Colonic mucosa (tissue), 4 donors: ENCODE measurements at regions not wholly inside any gene's neighbourhood (a gene's known extent, or its start where the extent isn't known, plus 50 kb on each side); places are given as distances from the start of the nearest gene placed in this dataset.

Source experiments
- DNase-seq: peaks from one replicate; pipeline ENCODE4 v3.0.0-alpha.2; 2020
- H3K27ac ChIP-seq: fragments of 200-600 bp; one replicate; pipeline ENCODE4 v1.8.0; 2021
- H3K27me3 ChIP-seq: fragments of 200-600 bp; one replicate; pipeline ENCODE4 v1.8.0; 2021
- H3K36me3 ChIP-seq: fragments of 200-600 bp; one replicate; pipeline ENCODE4 v1.8.0; 2021
- H3K4me1 ChIP-seq: fragments of 200-600 bp; one replicate; pipeline ENCODE4 v1.8.0; 2021; ENCODE audit warnings: mild to moderate bottlenecking
- H3K4me3 ChIP-seq: fragments of 200-600 bp; one replicate; pipeline ENCODE4 v1.8.0; 2021
- H3K9ac ChIP-seq, 2 donors: one replicate each; pipeline ENCODE4 v1.7.0; 2013; ENCODE audit warnings: control low read depth in 2 of 2, low read depth in 2 of 2, low read length in 2 of 2
- H3K9me3 ChIP-seq: fragments of 200-600 bp; one replicate; pipeline ENCODE4 v1.8.0; 2021
- intact Hi-C: fragments of 100-400 bp; cut with DNase I; formaldehyde crosslinking; loops from one replicate; pipeline ENCODE4 v1.14.1; 2022
- TF ChIP-seq, protein P1 (sequence below): fragments of 200-600 bp; IDR thresholded peaks from one replicate; pipeline ENCODE4 v1.8.0; 2022; ENCODE audit warnings: antibody characterized with exemption, mild to moderate bottlenecking
- donor health status: healthy.
- donor health status: DM: no; HTN: no; CAD: no.
- donor health status: DM: no; HTN: no; CAD: no.

DNA sequence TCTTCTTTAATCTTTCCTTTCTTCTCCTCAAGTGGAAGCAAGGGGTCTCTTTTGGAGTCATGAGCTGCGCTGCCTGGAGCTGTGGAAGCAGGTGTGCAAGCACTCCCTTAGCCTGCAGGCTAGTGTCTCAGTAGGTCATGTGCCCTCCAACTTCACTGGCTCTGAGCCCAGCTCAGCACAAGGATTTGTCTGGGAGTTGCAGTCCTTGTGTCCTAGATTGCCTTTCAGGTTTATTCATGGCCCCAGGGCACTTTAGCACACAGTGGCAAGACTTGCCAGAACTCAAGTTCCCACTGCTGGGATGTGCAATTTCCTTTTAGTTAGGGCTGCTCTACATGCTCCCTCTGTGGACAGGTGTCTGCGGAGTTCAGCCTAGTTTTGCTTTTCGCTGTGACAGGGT is 211.7 kb downstream of the LIG4 start:
- no peaks in the 10 kb centered on the region for H3K4me1 ChIP-seq
- intact Hi-C loops, result no loop called here
- no peak overlapping the region for H3K9ac ChIP-seq
- DNase-seq, result no peak
- H3K27ac ChIP-seq, result no peak overlapping the region
- H3K36me3 ChIP-seq, result no peaks in the 10 kb centered on the region
- H3K27me3 ChIP-seq, result no peaks in the 10 kb centered on the region
- no peak overlapping the region for H3K4me3 ChIP-seq
- TF ChIP-seq, protein P1, sequence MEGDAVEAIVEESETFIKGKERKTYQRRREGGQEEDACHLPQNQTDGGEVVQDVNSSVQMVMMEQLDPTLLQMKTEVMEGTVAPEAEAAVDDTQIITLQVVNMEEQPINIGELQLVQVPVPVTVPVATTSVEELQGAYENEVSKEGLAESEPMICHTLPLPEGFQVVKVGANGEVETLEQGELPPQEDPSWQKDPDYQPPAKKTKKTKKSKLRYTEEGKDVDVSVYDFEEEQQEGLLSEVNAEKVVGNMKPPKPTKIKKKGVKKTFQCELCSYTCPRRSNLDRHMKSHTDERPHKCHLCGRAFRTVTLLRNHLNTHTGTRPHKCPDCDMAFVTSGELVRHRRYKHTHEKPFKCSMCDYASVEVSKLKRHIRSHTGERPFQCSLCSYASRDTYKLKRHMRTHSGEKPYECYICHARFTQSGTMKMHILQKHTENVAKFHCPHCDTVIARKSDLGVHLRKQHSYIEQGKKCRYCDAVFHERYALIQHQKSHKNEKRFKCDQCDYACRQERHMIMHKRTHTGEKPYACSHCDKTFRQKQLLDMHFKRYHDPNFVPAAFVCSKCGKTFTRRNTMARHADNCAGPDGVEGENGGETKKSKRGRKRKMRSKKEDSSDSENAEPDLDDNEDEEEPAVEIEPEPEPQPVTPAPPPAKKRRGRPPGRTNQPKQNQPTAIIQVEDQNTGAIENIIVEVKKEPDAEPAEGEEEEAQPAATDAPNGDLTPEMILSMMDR, result no peak
- H3K9me3 ChIP-seq, result no peaks in the 10 kb centered on the region

DNA sequence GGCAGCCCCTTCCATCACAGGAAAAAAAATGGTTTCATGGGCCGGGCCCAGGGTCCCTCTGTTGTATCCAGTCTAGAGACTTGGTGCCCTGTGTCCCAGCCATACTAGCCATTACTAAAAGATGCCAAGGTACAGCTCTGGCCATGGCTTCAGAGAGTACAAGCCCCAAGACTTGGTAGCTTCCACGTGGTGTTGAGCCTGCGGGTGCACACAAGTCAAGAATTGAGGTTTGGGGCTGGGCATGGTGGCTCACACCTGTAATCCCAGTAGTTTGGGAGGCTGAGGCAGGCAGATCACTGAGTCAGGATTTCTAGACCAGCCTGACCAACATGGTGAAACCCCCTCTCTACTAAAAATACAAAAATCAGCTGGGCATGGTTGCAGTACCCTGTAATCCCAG is 214.3 kb downstream of the LIG4 start:
- Histone ChIP-seq H3K9ac (no peak overlapping the region), H3K27me3 (no peaks in the 10 kb centered on the region), H3K27ac (no peak overlapping the region), H3K9me3 (no peaks in the 10 kb centered on the region), H3K4me1 (no peaks in the 10 kb centered on the region), H3K36me3 (no peaks in the 10 kb centered on the region), H3K4me3 (no peak overlapping the region)
- TF ChIP-seq, protein P1, result no peak
- intact Hi-C loops, result no loop called here
- DNase-seq, result no peak

DNA sequence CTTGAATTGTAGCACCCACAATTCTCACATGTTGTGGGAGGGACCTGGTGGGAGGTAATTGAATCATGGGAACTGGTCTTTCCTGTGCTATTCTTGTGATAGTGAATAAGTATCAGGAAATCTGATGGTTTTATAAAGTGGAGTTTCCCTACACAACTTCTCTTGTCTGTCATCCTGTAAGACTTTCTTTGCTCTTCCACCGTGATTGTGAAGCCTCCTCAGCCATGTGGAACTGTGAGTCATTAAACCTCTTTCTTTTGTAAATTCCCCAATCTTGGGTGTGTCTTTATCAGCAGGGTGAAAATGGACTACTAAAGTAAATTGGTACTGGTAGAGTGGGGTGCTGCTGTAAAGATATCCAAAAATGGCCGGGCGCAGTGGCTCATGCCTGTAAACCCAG is 215.6 kb downstream of the LIG4 start:
- TF ChIP-seq, protein P1, result no peak
- DNase-seq, result no peak
- Histone ChIP-seq H3K27ac (no peak overlapping the region), H3K4me3 (no peak overlapping the region), H3K27me3 (no peaks in the 10 kb centered on the region), H3K36me3 (no peaks in the 10 kb centered on the region), H3K9ac (no peak overlapping the region), H3K4me1 (no peaks in the 10 kb centered on the region), H3K9me3 (no peaks in the 10 kb centered on the region)
- intact Hi-C loops, result no loop called here

DNA sequence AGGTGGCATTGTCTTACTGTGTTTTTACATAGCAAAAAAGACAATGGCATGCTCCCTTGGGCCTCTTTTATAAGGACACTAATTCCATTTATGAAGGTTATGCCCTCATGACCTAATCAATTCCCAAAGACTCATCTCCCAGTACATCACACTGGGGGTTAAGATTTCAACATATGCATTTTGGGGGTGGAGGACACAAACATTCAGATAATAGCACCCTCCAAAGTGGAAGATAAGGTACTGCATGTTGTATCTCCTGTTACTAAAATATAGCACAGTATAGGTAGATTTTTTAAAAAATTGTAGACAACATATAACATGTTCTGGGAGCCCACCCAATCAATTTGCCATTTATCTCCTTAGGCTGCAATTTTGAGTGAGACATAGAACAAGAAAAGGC is 221.2 kb downstream of the LIG4 start:
- Histone ChIP-seq H3K36me3 (no peaks in the 10 kb centered on the region), H3K27me3 (no peaks in the 10 kb centered on the region), H3K9ac (no peak overlapping the region), H3K27ac (no peak overlapping the region), H3K4me1 (no peaks in the 10 kb centered on the region), H3K9me3 (no peaks in the 10 kb centered on the region), H3K4me3 (no peak overlapping the region)
- TF ChIP-seq, protein P1, result no peak
- no peak for DNase-seq
- intact Hi-C loops, result no loop called here

DNA sequence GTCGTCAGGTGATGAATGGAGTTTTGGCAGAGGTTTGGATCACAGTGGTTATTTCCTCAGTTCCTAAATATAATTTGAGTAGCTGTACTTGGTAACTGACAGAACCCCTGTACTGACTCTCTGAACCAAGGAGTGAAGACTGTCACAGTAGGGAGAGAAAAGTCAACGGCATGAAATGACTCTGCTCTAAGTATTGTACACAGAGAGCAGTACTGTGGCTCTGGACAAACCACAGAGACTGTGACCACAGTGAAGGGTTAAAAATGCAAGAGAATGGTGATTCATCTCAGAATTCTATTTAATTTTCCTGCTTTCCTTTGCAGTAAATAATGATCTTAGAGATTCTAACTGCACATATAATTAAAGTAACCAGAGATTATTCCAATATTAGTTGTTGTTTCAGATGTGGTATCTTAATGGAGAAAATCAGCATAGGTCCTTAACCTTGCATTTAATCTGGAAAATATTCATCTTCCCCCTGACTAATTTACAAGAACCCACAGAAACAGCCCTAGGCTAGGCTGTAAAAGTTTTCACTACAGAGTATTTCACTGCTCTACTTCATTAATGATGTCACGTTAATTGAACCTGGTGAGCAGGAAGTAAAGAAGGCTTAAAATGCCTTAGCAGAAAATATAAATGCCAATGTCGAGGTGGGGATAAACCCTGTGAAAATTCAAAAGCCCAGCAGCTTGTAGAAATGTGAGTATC is 221.9 kb downstream of the LIG4 start:
- Histone ChIP-seq H3K4me3 (no peak overlapping the region), H3K36me3 (no peaks in the 10 kb centered on the region), H3K27ac (no peak overlapping the region), H3K9me3 (no peaks in the 10 kb centered on the region), H3K27me3 (no peaks in the 10 kb centered on the region), H3K9ac (no peak overlapping the region), H3K4me1 (no peaks in the 10 kb centered on the region)
- intact Hi-C loops, result no loop called here
- no peak for DNase-seq
- TF ChIP-seq, protein P1, result no peak
